ENCODE measurements at regions not wholly inside any gene's neighbourhood (a gene's known extent, or its start where the extent isn't known, plus 50 kb on each side); places are given as distances from the start of the nearest gene placed in this dataset.

DNA sequence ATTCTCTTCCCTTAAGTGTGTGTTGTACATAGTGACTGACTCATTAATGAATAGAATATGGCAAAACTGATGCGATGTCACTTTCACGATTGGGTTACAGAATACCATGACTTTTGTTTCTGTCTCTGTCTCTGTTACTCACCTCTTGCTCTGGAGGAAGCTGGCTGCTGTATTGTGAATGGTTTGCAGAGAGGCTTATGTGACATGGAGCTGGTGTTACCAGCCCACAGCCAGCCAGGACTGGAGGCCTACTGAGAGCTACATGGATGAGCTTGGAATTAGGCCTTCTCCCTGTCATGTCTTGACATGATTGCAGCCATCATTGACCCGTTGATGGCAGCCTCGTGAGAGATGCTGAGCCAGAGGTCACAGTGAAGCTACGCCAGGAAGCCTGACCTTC, 161.9 kb downstream of the TAF11L14 start:
- Histone ChIP-seq H3K27me3 (ENCODE audit: control insufficient read depth, insufficient read depth, low read length) (no peaks in the 10 kb centered on the region), H2AK9ac (replicated peaks; ENCODE audit: low read depth, low read length, poor library complexity) (no peak overlapping the region), H2AFZ (replicated peaks; ENCODE audit: low read length, poor library complexity) (no peak overlapping the region), H3K4ac (ENCODE audit: low read depth, low read length) (no peak overlapping the region), H4K5ac (ENCODE audit: low read depth, low read length) (no peak overlapping the region), H3K4me2 (ENCODE audit: low read depth, low read length) (no peak overlapping the region), H4K20me1 (ENCODE audit: insufficient read depth, low read length) (no peaks in the 10 kb centered on the region), H2AK5ac (ENCODE audit: low read depth, low read length) (no peak overlapping the region), H3K4me3 (ENCODE audit: insufficient read depth, low read depth, low read length) (no peak overlapping the region), H3K9me1 (ENCODE audit: insufficient read depth, low read length) (no peaks in the 10 kb centered on the region), H3K18ac (ENCODE audit: low read depth, low read length) (no peak overlapping the region), H3K79me1 (ENCODE audit: low read depth in 1 of 2, low read length in 2 of 2) (no peaks in the 10 kb centered on the region), H3K23ac (ENCODE audit: low read depth, low read length) (no peak overlapping the region), H3K14ac (replicated peaks; ENCODE audit: low read depth, low read length) (no peak overlapping the region), H2BK5ac (ENCODE audit: low read depth, low read length, poor library complexity, severe bottlenecking) (no peak overlapping the region), H2BK15ac (ENCODE audit: low read depth, low read length) (no peak overlapping the region), H3K36me3 (ENCODE audit: control insufficient read depth, insufficient read depth, low read length) (no peaks in the 10 kb centered on the region), H3K56ac (ENCODE audit: extremely low read depth, insufficient read depth, low read length) (no peak overlapping the region), H3K4me1 (ENCODE audit: control insufficient read depth, insufficient read depth, low read length) (no peaks in the 10 kb centered on the region), H2BK20ac (ENCODE audit: low read depth, low read length) (no peak overlapping the region), H3K9ac (ENCODE audit: low read depth, low read length) (no peak overlapping the region), H4K91ac (ENCODE audit: insufficient read depth, low read depth, low read length) (no peak overlapping the region), H2BK120ac (ENCODE audit: low read depth, low read length) (no peak overlapping the region), H3K9me3 (ENCODE audit: control insufficient read depth, insufficient read depth, low read length) (no peaks in the 10 kb centered on the region), H4K8ac (ENCODE audit: low read depth in 2 of 2, low read length in 2 of 2) (no peak overlapping the region), H3K27ac (ENCODE audit: insufficient read depth, low read length) (no peak overlapping the region)
- dilution Hi-C loops (cut with HindIII; ENCODE audit: low sequenced_read_pairs, unreplicated experiment) (no loop called here), intact Hi-C loops (cut with micrococcal nuclease) (no loop called here), in situ Hi-C loops (cut with MboI; ENCODE audit: low sequenced_read_pairs) (no loop called here)
- TF ChIP-seq RFX5 (IDR thresholded peaks at IDR 0.05; ENCODE audit: low read depth, low read length) (no peak), MXI1 (IDR thresholded peaks at IDR 0.05; ENCODE audit: borderline replicate concordance, low read depth, low read length) (no peak), MAFK (IDR thresholded peaks at IDR 0.05; ENCODE audit: low read depth, low read length) (no peak), CHD1 (IDR thresholded peaks at IDR 0.05; ENCODE audit: low read depth, low read length) (no peak), FOS (IDR thresholded peaks at IDR 0.05; ENCODE audit: low read depth, low read length) (no peak), USF2 (IDR thresholded peaks at IDR 0.05; ENCODE audit: low read depth, low read length) (no peak), MAZ (IDR thresholded peaks at IDR 0.05; ENCODE audit: borderline replicate concordance, low read depth, low read length) (no peak), POLR2A (IDR thresholded peaks at IDR 0.05; ENCODE audit: low read depth, low read length) (no peak)
- TF ChIP-seq, protein P1, sequence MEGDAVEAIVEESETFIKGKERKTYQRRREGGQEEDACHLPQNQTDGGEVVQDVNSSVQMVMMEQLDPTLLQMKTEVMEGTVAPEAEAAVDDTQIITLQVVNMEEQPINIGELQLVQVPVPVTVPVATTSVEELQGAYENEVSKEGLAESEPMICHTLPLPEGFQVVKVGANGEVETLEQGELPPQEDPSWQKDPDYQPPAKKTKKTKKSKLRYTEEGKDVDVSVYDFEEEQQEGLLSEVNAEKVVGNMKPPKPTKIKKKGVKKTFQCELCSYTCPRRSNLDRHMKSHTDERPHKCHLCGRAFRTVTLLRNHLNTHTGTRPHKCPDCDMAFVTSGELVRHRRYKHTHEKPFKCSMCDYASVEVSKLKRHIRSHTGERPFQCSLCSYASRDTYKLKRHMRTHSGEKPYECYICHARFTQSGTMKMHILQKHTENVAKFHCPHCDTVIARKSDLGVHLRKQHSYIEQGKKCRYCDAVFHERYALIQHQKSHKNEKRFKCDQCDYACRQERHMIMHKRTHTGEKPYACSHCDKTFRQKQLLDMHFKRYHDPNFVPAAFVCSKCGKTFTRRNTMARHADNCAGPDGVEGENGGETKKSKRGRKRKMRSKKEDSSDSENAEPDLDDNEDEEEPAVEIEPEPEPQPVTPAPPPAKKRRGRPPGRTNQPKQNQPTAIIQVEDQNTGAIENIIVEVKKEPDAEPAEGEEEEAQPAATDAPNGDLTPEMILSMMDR (conservative IDR thresholded peaks at IDR 0.05; ENCODE audit: low read depth, low read length), result no peak
- TF ChIP-seq, protein P2, sequence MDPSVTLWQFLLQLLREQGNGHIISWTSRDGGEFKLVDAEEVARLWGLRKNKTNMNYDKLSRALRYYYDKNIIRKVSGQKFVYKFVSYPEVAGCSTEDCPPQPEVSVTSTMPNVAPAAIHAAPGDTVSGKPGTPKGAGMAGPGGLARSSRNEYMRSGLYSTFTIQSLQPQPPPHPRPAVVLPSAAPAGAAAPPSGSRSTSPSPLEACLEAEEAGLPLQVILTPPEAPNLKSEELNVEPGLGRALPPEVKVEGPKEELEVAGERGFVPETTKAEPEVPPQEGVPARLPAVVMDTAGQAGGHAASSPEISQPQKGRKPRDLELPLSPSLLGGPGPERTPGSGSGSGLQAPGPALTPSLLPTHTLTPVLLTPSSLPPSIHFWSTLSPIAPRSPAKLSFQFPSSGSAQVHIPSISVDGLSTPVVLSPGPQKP (IDR thresholded peaks at IDR 0.05; ENCODE audit: borderline replicate concordance, low read depth, low read length), result no peak
- WGBS, 2 experiments (ENCODE audit: extremely low coverage in 2 of 2, insufficient read length in 1 of 2), result no CpG with 5 or more reads among the region's 5 CpGs
- no TSS peak for BruUV-seq (replicated peaks)
- DNase-seq (no peak), ATAC-seq (ENCODE audit: low read depth) (no peak)
- ChIA-PET CTCF (no interaction called here), POLR2A (ENCODE audit: unreplicated experiment) (no interaction called here)

All from IMR-90 (cell line).